NCI-H774 (cell line): ENCODE measurements at regions not wholly inside any gene's neighbourhood (a gene's known extent, or its start where the extent isn't known, plus 50 kb on each side); places are given as distances from the start of the nearest gene placed in this dataset.
A peak's percentile ranks its signal among the peaks of the same experiment; 100 is the strongest.

Experiments
- DNase-seq: peaks from one replicate; lab custom pipeline; 2025; lab: John Stamatoyannopoulos, UW

DNA sequence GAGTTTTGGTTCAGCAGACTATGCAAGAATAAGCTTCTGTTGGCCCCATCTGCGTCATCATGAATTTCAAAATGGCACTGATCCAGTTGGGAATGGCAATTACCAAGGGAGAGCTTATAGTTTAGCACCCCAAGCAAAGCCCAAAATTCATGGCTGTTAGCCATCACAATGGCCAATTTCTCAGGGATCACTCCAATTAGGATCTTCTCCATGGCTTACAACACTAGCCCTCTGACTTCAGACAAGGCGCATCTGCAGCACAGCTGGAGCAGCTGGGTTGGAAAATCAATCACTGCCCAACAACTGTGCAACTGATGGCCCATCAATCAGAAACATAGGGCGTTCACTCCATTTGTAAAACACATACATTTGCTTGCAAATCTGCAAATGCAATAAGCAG is 273.6 kb downstream of the SRBD1 start:
- no peak for DNase-seq

DNA sequence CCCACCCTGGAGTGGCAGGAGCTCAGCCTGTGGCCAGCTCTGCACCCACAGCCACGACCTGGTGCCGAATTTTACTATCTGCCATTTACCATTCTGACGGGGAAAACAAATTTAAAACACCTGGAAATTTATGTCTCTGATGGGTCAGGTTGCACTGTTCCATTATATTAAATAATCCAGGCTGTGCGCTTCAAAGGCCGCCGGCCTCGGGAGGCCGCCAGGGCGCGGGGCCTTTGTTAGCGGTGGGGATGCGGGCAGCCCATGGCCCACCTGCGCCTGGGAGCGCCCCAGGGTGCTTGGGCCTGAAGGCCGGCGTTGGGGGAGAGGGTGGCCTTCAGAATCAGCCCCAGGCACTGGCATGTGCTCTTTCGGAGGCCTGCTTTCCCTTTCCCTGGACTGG is 276.9 kb downstream of the SRBD1 start:
- no peak for DNase-seq

DNA sequence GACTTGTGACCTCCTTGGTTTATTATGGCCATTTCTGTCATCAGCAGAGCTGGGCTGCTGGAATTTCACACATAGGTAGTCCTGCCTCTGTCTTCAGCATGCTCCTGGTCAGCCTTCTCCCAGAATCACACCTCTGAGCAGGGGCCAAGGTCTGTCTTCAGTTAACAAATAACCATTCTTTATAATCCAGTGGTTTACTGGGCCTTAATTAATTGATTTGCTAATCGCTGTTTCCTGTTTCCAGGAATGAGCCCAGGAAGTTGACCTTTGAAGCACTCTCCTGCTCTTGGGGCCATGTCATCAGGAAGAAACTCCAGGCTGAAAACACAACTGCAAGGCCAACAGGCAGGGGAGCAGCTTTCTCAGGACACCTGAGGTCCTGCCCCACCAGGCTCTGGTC is 278.5 kb downstream of the SRBD1 start:
- no peak for DNase-seq

DNA sequence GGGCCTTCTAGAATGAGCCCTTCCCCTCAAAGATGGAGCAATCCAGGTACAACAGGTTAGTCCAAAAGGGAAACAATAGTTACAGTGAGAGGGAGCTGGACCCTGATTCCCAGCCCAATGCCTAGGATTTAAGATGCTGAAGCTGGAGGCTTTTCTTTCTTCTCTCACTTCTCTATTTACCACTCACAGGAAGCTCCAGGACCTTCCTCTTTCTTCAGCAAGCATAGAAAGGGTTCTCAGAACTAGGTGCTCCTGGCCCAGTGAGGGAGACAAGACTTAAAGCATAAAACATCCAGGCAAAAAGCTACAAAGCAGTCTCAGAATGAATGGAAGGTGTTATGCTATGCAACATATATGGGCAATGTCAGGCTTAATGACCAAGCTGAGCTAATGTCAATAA is 279.0 kb downstream of the SRBD1 start:
- DNase-seq: no peak

DNA sequence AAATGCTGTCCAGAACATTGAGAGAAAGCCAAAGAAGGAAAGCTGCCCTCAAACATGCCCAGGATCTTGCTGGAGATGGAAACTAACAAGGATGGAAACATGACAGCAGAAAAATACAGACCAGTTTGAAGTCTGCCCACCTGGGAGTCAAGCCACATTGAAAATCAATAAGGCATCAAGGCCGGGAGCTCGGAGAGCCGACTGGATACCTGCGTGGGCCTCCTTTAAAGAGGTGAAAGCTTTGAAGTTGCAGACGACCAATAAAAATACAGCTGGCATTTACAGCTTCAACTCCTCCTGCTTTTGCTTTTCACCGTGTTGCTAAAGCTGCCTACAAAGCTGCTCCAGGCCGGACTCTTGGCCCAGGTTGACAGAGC is 279.7 kb downstream of the SRBD1 start:
- no peak for DNase-seq

DNA sequence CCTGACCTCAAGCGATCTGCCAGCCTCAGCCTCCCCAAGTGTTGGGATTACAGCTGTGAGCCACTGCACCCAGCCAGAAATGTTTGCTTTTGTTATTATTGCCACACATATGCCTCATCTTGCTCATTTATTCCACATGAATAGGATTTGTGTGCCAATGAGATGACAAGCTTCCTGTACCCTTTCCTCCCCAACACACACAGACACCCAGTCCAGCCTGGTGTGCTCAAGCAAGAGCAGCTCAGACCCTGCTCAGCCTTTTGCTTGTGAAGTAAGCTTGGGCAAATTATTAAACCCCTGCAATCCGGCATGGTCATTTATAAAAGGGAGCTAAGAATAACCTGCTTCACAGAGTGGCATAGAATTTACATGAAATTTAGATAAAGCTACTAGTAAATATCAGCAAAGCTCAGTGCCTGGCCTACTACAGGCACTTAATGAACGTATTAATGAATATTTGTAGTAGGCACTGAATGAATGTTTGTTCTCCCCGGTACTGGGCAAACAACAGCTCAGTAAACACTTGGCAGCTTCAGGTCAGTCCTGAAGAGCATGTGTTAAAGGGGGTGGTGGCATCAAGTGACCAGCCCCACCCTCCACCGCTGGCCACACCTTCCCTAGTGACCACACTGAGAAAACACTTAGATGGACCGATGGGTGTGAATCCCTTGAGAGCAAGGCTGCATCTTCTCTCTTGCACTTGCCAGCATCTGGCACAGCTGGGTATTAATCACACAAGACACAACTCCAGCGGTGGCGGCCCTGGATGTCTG is 280.2 kb downstream of the SRBD1 start:
- peak; percentile 78 for DNase-seq

DNA sequence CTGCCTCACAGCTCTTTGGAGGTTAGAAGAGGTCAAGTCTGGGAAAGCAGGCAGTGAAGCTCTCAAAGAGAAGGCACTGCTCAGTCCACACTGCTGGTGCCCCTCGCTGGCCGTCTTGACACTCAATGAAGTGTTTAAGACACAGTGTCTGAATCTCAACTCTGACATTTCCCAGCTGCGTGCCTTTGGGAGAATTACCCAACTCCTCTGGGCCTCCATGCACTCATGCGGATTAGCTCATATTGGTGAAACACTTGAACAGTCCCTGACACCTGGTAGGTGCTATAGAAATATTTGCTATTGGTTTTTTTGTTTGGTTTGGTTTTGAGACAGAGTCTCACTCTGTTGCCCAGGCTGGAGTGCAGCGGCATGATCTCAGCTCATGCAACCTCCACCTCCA is 281.0 kb downstream of the SRBD1 start:
- DNase-seq: no peak

DNA sequence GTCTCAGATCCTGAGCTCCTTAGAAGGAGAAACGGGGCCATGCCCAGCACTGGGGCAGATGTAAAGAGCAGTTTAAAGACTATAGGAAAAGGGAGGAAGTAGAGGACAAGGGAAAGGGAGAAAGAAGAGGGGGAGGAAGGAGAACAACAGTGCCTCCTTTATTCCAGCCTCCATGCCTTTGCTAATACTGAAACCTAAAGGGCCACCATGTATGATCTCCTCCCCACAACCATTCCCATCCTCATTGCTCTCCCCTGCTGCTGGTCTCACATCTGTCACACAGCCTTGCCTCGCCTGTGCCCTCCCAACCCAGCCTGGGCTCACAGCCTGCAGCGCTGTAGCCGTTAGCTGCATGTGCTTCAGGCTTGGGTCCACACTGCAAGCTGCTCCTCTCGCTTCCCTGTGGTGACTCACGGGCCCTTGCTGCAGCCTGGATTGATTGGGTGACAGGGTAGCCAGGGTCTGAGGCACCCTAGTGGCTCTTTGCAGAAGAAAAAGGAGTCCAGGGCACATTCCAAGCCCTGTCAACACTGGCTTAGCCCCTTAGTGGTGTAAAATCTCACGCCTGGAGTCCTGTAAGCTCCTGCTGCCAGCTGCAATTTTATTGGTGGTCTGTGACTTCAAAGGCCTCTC is 281.9 kb downstream of the SRBD1 start:
- DNase-seq: no peak

DNA sequence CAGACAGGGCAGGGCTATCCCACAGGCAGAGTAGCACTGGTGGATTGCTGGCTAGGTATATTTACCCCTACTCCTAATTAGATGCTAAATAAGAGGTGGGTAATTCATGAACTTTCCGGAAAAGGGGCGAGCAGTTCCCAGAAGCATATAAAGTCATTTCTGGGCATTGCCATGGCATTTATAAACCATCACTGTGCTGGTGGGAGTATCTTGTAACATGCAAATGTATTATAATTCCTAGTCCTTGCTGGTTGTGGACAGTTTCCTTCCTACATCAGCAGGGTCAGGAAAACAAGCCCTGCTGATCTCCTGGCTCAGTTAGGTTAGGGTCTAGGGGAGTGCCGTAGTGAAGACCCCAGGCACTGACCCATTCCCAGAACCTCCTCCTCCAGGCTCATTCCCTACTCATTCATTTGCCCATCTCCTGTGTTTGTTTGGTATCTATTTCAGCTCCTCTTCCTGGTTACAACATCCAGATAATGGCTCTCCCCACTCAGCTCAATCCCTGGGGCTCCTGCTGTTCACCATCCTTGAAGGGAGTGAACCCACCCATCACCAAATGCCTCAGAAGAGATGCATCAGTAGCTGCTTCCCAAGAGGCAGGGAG is 282.7 kb downstream of the SRBD1 start:
- no peak for DNase-seq

DNA sequence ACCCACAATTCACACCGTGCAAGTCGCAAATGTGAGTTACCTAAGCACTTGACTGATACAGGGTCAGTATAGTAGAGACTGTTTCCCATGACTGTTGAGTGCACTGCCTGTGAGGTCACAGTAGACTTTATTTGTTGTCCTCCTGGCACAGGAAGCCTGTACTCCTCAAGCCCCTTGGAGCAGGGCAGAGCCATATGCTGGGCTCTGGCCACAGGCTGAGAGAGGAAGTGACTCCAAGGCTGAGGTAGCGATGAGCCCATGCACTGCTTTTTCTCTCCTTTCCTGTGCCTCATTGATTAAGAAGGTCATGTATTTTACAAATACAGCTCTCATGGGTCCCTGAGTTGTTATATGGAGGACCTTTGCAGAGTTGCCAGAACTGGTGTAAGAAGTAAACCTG is 287.7 kb downstream of the SRBD1 start:
- no peak for DNase-seq

DNA sequence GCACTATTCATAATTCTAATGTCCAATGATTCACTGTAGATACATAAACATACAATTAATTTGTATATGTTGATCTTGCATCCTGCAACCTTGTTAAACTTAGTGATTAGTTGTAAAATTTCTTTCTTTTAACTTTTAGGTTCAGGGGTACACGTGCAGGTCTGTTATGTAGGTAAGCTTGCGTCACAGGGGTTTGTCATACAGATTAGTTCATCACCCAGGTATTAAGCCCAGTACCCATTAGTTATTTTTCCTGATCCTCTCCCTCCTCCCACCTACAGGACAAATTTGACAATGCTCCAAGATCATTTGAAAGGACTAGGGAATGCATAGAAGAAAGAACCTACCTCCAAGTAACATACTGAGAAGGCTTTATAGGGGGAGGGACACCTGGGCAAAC is 290.1 kb downstream of the SRBD1 start:
- no peak for DNase-seq

DNA sequence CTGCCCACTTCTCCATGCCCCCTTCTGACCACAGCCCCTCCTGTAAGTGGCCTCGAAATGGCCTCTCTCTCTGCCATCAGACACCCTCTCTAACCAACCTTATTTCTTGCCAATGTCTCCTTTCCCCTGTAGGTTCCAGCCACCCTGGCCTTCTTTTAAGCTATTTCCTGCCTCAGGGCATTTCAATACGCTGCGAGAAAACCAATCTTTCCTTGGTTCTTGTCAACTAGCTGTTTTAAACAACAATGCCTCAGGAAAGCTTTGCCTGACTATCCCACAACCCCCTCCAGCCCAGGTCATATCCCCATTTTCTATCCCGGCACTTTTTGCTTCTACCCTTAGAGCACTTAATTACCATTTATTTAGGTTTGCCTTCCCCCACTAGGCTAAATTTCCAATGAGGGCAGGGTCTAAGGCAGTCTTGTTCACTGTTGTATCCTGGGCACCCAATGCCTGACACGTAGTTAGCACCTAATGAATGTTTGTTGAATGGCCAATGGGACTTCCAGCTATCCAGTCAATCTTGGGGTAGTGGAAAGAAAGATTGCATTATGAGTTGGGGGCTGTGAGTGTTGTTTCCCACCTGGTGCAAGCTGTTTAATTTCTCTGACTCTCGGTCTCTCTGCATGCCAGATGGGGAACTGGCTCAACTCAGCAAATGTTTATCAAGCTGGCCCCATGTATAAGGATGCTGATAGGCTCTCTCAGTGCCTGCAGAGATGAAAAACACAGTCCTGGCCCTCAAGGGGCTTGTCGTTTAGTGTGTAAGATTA is 291.2 kb downstream of the SRBD1 start:
- DNase-seq: no peak

DNA sequence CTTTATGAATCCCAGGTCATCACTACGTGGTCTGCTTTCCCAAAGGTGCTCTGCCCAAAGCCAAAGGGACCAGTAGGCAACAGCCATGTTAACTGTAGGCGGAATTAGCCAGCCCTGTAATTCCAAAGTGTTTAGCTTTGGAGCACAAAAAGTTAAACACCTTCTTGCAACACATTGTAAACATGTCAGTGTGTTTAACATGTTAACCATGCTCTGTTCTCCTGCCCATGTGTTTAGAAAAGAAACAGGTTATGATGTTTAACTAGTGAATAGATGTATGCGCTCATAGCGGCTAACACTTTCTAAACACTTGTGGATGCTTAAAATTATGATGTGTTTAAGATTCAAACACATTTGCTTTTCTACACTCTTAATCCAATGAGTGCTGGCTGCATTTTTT is 292.4 kb downstream of the SRBD1 start:
- no peak for DNase-seq

DNA sequence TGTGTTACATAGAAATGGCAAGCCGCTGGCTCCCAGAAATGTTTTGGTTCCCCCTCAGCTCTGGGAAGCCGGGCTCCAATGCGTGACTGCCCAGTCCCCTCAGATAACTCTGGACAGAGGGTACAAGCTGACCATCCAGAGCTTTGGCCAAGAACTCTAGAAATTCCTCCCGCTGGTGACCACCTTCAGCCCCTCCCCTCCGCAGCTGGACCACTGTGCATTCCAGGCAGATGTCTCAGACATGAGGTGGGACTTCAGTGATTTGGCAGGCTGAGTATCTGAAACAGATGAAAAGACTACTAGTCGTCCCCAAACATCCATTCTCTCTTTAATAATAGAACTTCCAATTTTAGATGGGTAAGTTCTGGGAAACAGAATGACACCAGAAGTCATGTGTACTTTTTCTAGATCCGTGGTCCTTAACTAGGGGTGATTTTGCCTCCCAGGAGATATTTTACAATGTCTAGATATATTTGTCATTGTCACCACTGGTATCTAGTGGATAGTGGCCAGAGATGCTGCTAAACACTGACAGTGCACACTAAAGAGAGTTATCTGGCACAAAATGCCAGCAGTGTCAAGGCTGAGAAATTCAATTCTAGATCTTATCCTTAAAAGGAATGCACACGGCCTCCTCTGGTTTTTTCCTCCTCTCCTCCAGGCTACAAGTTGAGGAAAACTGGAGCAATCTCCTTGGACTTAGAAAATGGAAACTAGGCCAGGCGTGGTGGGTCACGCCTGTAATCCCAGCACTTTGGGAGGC is 294.3 kb downstream of the SRBD1 start:
- DNase-seq: no peak

DNA sequence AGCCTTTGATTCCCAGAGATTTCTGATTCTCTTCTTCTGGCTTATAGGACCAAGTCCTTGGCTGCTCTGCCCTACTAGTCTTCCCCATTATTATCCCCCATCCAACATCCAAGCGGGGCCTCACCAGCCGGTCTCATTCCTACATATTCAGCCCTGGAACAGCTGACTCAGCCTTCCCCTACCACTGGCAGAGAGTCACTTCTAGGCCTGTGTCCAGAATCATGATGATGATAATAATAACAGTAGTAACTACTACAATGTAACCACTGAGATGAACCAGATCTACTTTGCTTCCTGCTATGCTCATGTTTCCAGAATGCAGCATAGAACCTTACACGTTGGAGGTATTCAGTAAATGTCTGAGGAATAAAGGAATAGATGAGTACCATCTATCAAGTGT is 295.2 kb downstream of the SRBD1 start:
- no peak for DNase-seq

DNA sequence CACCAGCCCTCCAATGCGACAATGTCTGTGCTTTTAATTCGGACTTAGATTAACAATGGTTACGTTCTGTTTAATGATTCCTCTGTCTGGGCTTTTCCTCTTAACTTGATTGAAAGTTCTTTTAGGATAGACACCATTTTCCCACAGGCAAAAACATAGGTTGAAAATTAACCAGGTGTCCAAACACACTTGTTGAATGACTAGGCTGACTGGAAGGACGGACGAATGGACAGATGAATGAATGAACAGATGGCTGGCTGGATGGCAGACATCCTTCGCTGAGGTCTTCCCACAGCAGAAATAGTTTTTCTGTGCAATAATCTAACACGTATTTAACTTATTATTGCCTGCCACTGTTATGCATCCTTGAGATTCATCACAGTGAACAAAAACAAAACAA is 298.8 kb downstream of the SRBD1 start:
- DNase-seq: no peak

DNA sequence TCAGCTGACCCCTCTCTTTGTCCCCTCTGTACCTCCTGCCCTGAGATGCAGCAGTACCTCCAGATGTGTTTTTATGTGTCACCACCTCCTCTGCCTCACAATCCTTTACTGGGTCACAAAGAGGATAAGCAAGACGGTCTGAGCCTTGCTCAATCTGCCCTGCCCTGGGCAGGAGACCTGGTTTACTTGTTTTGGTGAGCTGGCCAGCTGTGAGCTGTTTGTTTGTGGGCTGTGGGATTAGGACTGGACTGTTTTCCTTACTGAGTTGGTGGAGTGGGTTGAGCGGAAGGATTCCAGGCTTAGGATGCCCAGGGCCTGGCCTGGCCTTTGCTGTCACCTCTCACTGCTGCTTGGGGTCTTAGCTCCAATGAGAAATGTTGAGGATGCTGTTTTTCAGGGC is 299.5 kb downstream of the SRBD1 start:
- no peak for DNase-seq

DNA sequence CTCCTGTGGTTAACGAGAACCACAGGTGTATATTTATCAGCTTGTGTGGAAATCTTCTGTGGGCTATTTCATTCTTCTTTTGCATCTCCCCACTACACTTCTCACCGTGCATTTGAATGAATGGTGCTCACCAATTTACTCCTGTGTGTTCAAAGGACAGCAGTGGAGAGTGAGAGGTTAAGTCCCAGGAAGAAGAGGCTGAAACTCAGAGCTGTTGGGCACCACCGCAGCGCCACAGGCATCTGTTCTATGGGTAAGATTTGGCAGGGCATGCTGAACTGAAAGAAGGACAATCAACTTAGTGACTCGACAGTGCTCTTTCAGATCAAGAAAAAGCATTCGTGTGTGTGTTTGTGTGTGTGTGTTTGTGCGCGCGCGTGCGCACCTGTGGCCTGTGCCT is 297.9 kb upstream of the SIX2 start:
- no peak for DNase-seq

DNA sequence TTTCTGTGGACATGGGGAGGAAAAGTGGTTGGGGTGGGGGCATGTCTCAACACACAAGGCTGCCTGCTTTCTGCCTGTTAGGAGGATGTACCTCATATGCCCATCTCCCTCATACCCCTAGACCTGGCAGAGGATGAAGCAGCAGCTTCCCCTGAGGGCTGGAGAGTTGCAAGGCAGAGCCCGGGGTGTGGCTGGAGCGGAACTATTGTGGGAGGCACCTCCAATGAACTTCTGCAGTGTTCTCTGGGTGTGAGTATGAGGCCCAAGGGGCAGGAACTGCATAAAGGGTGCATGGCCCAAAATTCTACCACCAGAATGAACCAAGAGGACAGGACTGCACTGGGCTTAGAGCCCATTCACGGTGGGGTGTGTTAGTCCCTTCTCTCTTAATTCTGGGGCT is 296.3 kb upstream of the SIX2 start:
- no peak for DNase-seq

DNA sequence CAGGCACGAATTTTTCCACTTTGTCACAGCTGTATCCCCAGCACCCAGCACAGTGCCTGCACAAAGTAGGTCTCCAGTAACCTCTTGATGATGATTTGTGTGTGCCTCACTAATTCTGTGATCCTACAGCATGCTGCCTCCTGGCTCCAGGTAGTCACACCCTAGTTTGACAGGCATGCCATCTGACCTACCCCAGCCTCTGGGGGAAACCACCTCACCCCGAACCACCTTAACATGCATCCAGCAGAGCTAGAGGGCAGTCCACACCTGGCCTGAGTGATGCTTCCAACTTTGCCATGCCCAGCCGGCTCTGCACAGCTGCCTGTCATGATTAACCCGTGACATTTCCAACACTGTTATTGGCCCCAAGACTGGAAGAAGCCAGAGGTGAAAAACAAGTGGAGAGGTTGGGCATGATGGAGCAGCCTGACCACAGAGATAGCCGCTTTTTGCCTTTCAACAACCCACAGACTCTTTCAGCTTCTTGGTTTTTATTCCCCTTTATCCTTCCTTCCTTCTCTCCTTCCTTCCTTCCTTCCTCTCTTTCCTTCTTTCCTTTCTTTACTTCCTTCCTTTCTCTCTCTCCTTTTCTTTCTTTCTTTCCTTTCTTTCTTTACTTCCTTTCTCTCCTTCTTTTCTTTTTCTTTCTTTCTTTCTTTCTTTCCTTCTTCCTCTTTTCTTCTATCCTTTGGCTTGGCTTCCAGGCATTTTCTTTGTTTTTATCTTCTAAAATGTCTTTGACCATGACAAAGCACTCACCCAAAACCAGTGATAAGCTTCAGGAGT is 294.4 kb upstream of the SIX2 start:
- no peak for DNase-seq
